Thyroid gland (tissue), 4 donors: ENCODE measurements at regions not wholly inside any gene's neighbourhood (a gene's known extent, or its start where the extent isn't known, plus 50 kb on each side); places are given as distances from the start of the nearest gene placed in this dataset.

Experiments
- CTCF ChIP-seq, 6 experiments: fragments of 200-600 bp in 3 of 6; fragments of 450-650 bp in 3 of 6; sonication (generic) in 3 of 6; IDR thresholded peaks; one replicate each; pipeline ENCODE4 v1.5.1; 2016 to 2019; ENCODE audit warnings: antibody characterized with exemption in 6 of 6, mild to moderate bottlenecking in 2 of 6, inconsistent platforms in 1 of 6, moderate library complexity in 1 of 6
- POLR2A ChIP-seq, 2 donors: fragments of 450-650 bp; IDR thresholded peaks; one replicate each; pipeline ENCODE4 v1.6.1; 2017; ENCODE audit warnings: antibody characterized with exemption in 2 of 2, mild to moderate bottlenecking in 2 of 2, moderate library complexity in 1 of 2

DNA sequence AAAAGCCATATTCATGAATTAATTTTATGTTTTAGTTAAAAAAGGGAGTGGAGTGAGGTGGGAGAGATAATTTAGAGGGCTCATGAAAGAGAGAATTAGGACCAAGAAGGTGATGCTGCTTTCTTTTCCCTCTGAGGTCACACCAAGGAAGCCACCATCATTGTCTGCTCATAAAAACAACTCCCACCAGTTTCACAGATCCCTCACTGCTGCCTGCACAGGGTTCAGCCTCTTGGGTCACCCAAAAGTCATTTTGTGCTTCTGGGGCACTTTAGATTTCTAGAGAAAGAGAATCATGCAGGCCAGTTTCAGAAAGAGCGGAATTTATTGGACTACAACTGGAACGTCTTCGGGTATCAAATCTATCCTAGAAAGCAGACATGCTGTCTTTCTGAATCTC is 241.4 kb upstream of the EOMES start:
- TF ChIP-seq CTCF (IDR thresholded peaks at IDR 0.05) (no peak), POLR2A (IDR thresholded peaks at IDR 0.05) (no peak)
